Liver (tissue), 3 donors: ENCODE measurements at regions not wholly inside any gene's neighbourhood (a gene's known extent, or its start where the extent isn't known, plus 50 kb on each side); places are given as distances from the start of the nearest gene placed in this dataset.

Source experiments
- CTCF ChIP-seq: fragments of 150-350 bp; IDR thresholded peaks from 2 replicates; pipeline ENCODE4 v1.5.1; 2017; ENCODE audit warnings: improper control_type of control experiment, low read depth, low read length; ENCODE audit not compliant: missing input control
- EGR1 ChIP-seq, 2 donors: IDR thresholded peaks; 2 replicates each; pipeline ENCODE4 v1.6.1; 2016 to 2018; ENCODE audit warnings: antibody characterized with exemption in 2 of 2, low read depth in 2 of 2
- RAD21 ChIP-seq, 2 donors: IDR thresholded peaks; 2 replicates each; pipeline ENCODE4 v1.6.1; 2016; ENCODE audit warnings: antibody characterized with exemption in 2 of 2, mild to moderate bottlenecking in 2 of 2
- REST ChIP-seq: IDR thresholded peaks from 2 replicates; pipeline ENCODE4 v1.6.1; 2016; ENCODE audit warnings: antibody characterized with exemption, mild to moderate bottlenecking
- SP1 ChIP-seq: IDR thresholded peaks from 2 replicates; pipeline ENCODE4 v1.6.1; 2018; ENCODE audit warnings: antibody characterized with exemption, mild to moderate bottlenecking
- TAF1 ChIP-seq: conservative IDR thresholded peaks from 2 replicates; pipeline ENCODE4 v1.6.1; 2016; ENCODE audit warnings: antibody characterized with exemption, mild to moderate bottlenecking
- YY1 ChIP-seq: IDR thresholded peaks from 2 replicates; pipeline ENCODE4 v1.6.1; 2016; ENCODE audit warnings: antibody characterized with exemption, mild to moderate bottlenecking
- ZBTB33 ChIP-seq: IDR thresholded peaks from 2 replicates; pipeline ENCODE4 v1.6.1; 2016; ENCODE audit warnings: antibody characterized with exemption
- donor health status: healthy.
- donor health status: healthy.

DNA sequence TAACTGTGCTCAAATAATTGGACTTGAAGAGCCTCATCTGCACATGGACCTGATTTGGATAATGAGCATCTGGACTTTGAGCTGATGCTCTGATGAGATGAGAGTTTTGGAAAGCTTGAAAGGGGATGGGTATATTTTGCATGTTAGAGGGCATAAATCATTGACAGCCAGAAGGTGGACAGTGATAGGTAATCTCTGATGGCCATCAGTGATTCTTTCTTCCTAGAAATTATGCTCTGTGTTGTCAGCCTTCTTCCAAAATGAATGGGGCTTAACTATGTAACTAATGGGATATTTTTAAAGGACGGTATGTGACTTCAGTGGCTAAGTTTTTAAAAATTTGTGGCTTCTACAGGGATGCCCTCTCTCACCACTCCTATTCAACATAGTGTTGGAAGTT is 334.0 kb downstream of the PTTG2 start:
- TF ChIP-seq CTCF (no peak), EGR1 (IDR thresholded peaks at IDR 0.05; ENCODE audit: low read depth in 2 of 2) (no peak), RAD21 (IDR thresholded peaks at IDR 0.05) (no peak), ZBTB33 (no peak), SP1 (no peak), REST (no peak), YY1 (no peak), TAF1 (no peak)
